ENCODE measurements at regions not wholly inside any gene's neighbourhood (a gene's known extent, or its start where the extent isn't known, plus 50 kb on each side); places are given as distances from the start of the nearest gene placed in this dataset.

DNA sequence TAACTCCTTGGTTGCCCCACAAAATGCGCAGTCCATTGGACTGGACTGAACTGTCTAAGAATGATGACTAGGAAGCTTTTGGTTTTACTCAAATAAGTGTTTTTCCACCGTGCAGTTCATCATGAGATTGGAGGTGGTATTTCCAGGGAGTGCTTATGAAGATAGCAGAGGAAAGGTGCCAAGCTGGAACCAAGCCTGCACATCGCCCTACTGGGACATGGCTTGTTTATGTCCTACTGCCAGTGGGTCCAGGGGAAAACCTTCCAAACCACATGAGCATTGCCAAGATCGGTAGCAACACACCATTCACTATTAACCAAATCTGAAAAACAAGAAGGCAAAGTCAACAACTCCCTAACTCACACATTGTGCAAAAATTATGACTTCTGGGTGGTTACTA, 54.7 kb upstream of the DSCAM start:
- no peak for DNase-seq (ENCODE audit: low read depth in 2 of 2)

DNA sequence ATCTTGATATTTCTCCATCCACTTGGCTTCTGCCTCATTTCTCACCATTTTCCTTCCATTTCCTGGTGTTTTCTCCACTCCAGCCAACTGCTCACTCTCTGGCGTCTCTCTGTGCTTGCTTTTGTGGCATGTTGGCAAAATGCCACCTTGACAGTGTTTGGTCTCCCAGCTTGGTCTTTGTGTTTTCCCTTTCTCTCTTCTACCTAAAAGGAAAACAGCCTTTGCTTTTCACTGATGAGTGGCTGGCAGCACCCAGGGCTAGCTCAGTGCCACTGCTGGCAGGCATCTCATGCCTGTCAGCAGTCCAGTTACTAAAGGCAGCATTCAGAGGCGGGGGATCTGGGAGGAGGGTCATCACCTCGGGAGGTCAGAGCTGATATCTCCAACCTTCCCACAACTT, 55.3 kb upstream of the DSCAM start:
- no peak for DNase-seq (ENCODE audit: low read depth in 2 of 2)

DNA sequence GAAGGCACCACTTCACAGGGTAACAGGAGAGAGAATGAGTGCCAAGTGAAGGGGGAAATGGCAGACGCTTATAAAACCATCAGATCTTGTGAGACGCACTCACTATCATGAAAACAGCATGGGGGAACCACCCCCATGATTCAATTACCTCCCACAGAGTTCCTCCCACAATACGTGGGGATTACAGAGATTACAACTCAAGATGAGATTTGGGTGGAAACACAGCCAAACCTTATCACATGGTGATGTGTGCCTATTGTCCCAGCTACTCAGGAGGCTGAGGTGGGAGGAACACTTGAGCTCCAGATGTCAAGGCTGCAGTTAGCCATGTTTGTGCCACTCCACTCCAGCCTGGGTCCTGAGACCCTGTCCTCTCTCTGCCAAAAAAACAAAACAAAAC, 56.0 kb upstream of the DSCAM start:
- no peak for DNase-seq (ENCODE audit: low read depth in 2 of 2)

GRCh38 chr21:40905251-40905650, 58.3 kb upstream of the DSCAM start:
- DNase-seq (ENCODE audit: low read depth in 2 of 2), result no peak

DNA sequence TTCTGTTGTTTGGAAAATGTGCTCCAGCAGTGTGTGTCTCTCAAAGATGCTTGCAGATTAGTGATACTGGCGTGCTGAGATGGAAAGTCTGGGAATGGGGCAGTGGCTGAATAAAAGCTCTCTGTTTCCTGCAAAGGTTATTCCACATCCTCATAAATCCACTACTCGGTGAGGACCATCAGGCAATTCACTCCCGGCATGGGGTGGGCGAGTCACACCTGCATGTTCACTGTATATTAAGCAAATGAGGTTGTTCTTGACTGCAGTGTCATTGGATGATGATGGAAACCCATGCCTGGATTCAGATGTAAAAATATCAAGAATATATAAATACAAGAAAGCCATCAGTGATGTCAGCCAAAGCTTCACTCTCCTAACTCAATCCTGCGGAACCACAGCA, 65.4 kb upstream of the DSCAM start:
- DNase-seq (ENCODE audit: low read depth in 2 of 2), result no peak

DNA sequence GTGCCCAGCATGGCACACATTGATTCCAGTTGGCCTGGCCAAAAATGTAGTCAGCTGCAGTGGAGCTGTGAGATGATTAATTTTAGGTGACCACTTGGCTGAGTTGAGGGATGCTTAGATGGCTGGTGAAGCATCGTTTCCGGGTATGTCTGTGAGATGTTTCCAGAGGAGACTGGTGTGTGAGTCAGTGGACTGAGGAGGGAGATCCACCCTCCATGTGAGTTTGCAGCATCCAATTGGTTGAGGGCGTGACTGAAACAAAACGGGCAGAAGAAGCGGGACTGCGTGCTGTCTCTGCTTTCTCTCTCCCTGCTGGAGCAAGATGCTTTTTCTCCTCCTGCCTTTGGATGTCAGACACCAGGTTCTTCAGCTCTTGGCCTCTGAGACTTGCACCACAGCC, 68.2 kb upstream of the DSCAM start:
- DNase-seq (ENCODE audit: low read depth in 2 of 2), result no peak

DNA sequence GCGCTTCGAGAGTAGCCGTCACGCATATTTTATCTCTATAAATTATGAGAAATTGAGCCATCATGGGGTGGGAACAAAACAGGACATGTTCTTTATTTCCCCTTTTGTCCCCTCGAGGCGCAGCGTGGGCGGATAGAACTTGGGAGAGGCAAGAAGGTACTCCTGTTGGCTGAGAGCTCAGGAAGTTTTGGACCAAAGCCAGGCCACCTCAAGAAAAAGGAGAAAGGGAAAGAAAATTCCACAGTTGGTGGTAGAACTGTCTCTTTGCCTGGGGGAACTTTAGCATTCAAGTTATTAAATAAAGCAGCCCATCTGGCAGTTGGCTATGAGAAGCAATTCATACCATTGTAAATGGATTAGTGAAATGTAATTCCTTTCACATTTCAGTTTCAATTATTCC, 76.4 kb upstream of the DSCAM start:
- DNase-seq (ENCODE audit: low read depth in 2 of 2), result no peak

- DNase-seq (ENCODE audit: low read depth in 2 of 2), result no peak
Measured at GRCh38 chr21:40923901-40924300, 76.9 kb upstream of the DSCAM start.

- DNase-seq (ENCODE audit: low read depth in 2 of 2), result no peak
Measured at GRCh38 chr21:40924641-40925040, 77.7 kb upstream of the DSCAM start.

DNA sequence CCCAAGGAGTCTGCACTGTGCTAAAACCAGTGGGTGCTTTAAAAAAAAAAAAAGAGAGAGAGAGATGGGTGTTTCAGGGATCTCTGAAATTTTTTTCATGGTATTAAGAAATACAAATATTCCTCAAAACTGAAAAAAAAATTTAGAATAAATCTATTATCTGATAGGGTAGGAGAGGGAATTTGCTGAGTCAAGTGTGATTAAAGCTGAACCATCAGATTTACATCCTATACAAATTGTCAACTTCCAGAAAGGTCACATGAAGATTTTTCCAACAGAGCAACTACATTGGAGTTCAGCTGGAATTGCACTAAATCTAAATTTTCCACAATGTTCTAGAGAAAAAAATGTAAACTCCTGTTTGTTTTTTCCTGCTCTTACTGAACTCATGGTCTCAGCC, 79.3 kb upstream of the DSCAM start:
- no peak for DNase-seq (ENCODE audit: low read depth in 2 of 2)

GRCh38 chr21:40929833-40930232, 82.9 kb upstream of the DSCAM start:
- no peak for DNase-seq (ENCODE audit: low read depth in 2 of 2)

DNA sequence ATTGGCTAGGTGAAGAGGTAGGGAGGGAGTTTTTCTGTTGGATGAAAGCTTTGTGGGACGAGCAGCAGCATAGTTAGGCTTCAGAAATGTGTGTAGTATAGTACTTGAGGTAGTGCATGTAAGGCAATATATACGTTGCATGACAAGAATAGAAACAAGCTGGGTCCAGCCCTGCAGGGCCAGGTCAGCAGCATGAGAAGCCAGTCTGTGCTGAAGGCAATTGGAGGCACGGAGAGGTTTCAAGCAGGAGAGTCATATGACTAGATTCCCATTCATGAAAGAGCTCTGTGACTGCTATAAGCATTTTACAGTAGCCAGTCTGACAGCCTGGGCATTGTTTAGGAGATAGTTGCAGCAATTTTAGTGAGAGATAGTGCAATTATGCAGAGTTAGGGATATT, 84.2 kb upstream of the DSCAM start:
- no peak for DNase-seq (ENCODE audit: low read depth in 2 of 2)

DNA sequence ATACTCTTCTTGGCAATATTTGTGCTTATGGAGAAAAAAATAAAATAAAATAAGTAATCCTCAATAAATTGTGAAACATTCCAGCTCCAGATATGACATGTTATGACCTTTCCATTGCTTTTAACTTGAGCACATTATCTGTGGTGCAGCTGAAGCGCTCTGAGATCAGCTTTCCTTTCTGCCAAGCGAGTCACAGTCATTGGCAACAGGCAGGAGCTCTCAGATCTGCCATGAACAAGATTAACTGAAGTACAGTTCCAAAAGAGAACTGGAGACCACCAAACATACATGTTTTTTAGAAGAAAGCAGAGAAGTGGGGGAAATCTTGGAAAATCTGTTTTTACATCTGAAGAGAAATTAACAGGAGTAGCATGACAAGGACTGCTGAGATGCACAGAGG, 89.2 kb upstream of the DSCAM start:
- no peak for DNase-seq (ENCODE audit: low read depth in 2 of 2)

DNA sequence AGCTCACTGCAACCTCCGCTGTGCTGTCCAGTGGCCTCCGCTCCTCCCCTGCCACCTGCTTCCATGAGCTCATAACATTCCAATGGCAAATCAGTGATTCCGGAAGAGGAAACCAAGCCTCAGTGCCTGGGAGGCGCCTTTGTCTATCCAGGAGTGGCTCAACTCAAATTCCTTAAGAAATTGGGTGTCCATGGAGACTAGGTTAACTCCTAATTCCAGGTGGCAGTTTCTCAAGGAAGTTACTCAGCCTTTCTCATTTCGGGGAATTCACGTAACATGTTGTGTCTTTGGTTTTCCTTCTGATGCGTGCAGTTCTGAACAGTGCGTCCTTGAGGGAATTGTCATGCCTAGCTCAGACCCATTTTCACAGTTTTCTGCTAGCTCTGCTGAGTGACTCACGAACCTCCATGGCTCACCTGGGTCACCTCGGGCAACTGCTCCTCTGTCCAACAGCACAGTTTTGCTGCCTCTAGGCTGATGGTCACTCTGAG, 89.9 kb upstream of the DSCAM start:
- no peak for DNase-seq (ENCODE audit: low read depth in 2 of 2)

DNA sequence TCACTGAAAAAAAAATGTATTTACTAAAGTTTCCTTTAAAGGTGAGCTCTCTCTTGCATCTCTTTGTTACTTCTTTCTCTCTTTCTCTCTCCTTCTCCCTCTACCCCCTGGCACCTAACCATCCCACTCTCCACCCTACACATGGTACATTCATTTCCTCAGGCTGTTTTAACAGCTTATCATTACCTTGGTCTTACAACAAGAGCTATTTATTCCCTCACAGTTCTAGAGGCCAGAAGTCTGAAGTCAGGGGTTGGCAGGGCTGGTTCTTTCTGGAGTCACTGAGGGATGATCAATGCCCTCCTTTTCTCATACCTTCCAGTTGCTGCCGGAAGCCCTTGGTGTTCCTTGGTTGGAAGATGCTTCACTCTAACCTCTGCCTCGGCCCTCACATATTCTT, 91.1 kb upstream of the DSCAM start:
- no peak for DNase-seq (ENCODE audit: low read depth in 2 of 2)

- DNase-seq (ENCODE audit: low read depth in 2 of 2), result no peak
Measured at GRCh38 chr21:40938611-40939010, 91.7 kb upstream of the DSCAM start.

GRCh38 chr21:40947713-40948112, 100.8 kb upstream of the DSCAM start:
- no peak for DNase-seq (ENCODE audit: low read depth in 2 of 2)

DNA sequence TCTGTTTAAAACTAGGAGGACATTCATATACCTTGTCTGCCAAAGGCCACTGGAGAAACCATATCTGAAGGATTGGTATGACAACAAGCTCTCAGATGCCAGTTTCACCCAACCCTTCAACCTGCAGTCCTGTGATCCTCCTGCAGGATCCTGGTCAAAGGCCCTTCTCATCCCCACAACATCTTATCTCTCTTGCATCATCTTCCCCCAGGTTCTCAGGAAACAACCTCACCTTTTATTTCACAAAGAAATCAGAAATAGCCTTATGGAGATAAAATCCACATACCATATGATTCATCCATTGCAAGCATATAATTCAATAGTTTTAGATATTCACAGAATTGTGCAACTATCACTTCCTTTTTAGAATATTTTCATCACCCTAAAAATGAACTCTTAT, 104.0 kb upstream of the DSCAM start:
- DNase-seq (ENCODE audit: low read depth in 2 of 2), result no peak

GRCh38 chr21:40952551-40953323, 105.8 kb upstream of the DSCAM start:
- no peak for DNase-seq (ENCODE audit: low read depth in 2 of 2)

GRCh38 chr21:40964691-40965090, 117.7 kb upstream of the DSCAM start:
- no peak for DNase-seq (ENCODE audit: low read depth in 2 of 2)

DNA sequence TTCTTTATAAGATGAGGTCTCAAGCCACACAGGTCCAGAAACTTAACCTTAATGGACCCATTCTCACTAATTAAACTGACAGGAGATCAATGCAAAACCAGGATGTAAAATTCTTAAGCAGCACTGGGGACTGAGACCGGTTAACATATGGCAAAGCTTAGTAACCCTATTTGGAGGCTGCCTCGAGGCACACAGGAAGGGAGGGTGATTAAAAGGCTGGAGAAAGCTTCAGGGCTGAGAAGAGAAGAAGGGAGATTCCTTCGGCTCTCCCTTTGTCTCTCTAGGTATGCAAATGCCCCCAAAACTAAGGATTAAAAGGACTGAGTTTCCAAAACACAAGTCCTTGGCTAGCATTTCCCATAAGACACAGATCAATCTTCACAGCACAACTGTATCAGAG, 120.8 kb upstream of the DSCAM start:
- no peak for DNase-seq (ENCODE audit: low read depth in 2 of 2)

DNA sequence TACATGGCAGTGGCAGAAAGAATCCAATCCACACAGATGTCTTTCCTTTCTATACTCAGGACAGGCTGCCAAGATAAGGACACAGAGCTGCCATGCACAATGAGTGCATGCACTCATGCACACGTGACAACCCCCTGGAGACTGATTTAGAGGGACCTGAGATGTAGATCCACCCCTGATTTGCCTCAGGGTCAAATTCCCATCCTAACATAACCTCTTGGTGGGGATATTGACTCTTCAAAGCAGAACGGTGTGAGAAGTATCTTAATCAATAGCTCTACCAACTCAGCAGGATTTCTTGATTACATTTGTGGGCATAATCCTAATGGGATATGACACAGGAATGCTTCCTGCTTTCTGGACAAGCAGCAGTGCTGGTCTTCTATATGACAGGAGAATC, 125.2 kb upstream of the DSCAM start:
- DNase-seq (ENCODE audit: low read depth in 2 of 2), result no peak

- DNase-seq (ENCODE audit: low read depth in 2 of 2), result no peak
Measured at GRCh38 chr21:40976198-40977109, 129.5 kb upstream of the DSCAM start.
